Caco-2 (cell line): ENCODE measurements at regions not wholly inside any gene's neighbourhood (a gene's known extent, or its start where the extent isn't known, plus 50 kb on each side); places are given as distances from the start of the nearest gene placed in this dataset.

Experiments
- BruUV-seq: library from RNA; stranded (reverse); fragments of 400-500 nt; replicated peaks from 2 replicates; lab custom pipeline; 2021; lab: Mats Ljungman, UMichigan
- CTCF ChIA-PET: fragments of 300-600 bp; sonication (Branson Sonifier 250); formaldehyde crosslinking; loops from one replicate; lab custom pipeline; 2022; ENCODE audit warnings: antibody characterized with exemption; lab: Charles Lee
- POLR2A ChIA-PET: fragments of 300-600 bp; sonication (Branson Sonifier 250); formaldehyde crosslinking; loops from one replicate; lab custom pipeline; 2022; ENCODE audit warnings: antibody characterized with exemption; lab: Charles Lee
- DNase-seq, 2 experiments: peaks; one replicate each; pipeline versions ENCODE4 v3.0.0 to v3.0.0-alpha.2; 2020 to 2022
- H3K27me3 ChIP-seq: replicated peaks from 2 replicates; pipeline ENCODE4 v1.6.0; 2011; ENCODE audit warnings: low read length; ENCODE audit not compliant: control insufficient read depth, insufficient read depth
- H3K36me3 ChIP-seq: 2 replicates; pipeline ENCODE4 v1.5.1; 2011; ENCODE audit warnings: low read length; ENCODE audit not compliant: control insufficient read depth, insufficient read depth
- H3K4me1 ChIP-seq: fragments of 250-450 bp; sonication (Bioruptor Pico); 2 replicates; pipeline ENCODE4 v1.5.1; 2020; ENCODE audit warnings: mild to moderate bottlenecking
- H3K4me3 ChIP-seq: 2 replicates; pipeline ENCODE4 v1.5.1; 2011; ENCODE audit warnings: low read depth, mild to moderate bottlenecking, control low read depth, low read length
- H3K9me3 ChIP-seq: fragments of 250-450 bp; sonication (Bioruptor Pico); 2 replicates; pipeline ENCODE4 v1.5.1; 2020; ENCODE audit warnings: mild to moderate bottlenecking, moderate library complexity
- H3K27ac Mint-ChIP-seq: one replicate; pipeline ENCODE4 v1.8.0; 2022; ENCODE audit warnings: mixed read lengths; ENCODE audit not compliant: unreplicated experiment
- H3K27me3 Mint-ChIP-seq: one replicate; pipeline ENCODE4 v1.8.0; 2022; ENCODE audit warnings: mixed read lengths; ENCODE audit not compliant: insufficient read depth, unreplicated experiment
- H3K36me3 Mint-ChIP-seq: one replicate; pipeline ENCODE4 v1.8.0; 2022; ENCODE audit warnings: mild to moderate bottlenecking, mixed read lengths; ENCODE audit not compliant: insufficient read depth, unreplicated experiment
- H3K4me1 Mint-ChIP-seq: one replicate; pipeline ENCODE4 v1.8.0; 2022; ENCODE audit warnings: low read depth, mixed read lengths; ENCODE audit not compliant: unreplicated experiment
- H3K4me3 Mint-ChIP-seq: one replicate; pipeline ENCODE4 v1.8.0; 2022; ENCODE audit warnings: mild to moderate bottlenecking, moderate library complexity, mixed read lengths; ENCODE audit not compliant: unreplicated experiment
- H3K9me3 Mint-ChIP-seq: one replicate; pipeline ENCODE4 v1.8.0; 2022; ENCODE audit warnings: mixed read lengths; ENCODE audit not compliant: unreplicated experiment
- intact Hi-C: fragments of 100-400 bp; cut with micrococcal nuclease; formaldehyde crosslinking; loops from one replicate; pipeline ENCODE4 v1.10.0; 2022; ENCODE audit not compliant: unreplicated experiment
- TF ChIP-seq, protein P1 (sequence below), 2 experiments: fragments of 200-600 bp in 1 of 2; IDR thresholded peaks; 1 replicate in 1 of 2; 2 replicates in 1 of 2; pipeline versions ENCODE4 v1.5.1 to v1.8.0; 2011 to 2022; ENCODE audit warnings: antibody characterized with exemption in 1 of 2, control low read depth in 1 of 2, inconsistent platforms in 1 of 2, low read depth in 1 of 2, low read length in 1 of 2, mild to moderate bottlenecking in 1 of 2, moderate library complexity in 1 of 2; ENCODE audit not compliant: insufficient read depth in 1 of 2, severe bottlenecking in 1 of 2, unreplicated experiment in 1 of 2

DNA sequence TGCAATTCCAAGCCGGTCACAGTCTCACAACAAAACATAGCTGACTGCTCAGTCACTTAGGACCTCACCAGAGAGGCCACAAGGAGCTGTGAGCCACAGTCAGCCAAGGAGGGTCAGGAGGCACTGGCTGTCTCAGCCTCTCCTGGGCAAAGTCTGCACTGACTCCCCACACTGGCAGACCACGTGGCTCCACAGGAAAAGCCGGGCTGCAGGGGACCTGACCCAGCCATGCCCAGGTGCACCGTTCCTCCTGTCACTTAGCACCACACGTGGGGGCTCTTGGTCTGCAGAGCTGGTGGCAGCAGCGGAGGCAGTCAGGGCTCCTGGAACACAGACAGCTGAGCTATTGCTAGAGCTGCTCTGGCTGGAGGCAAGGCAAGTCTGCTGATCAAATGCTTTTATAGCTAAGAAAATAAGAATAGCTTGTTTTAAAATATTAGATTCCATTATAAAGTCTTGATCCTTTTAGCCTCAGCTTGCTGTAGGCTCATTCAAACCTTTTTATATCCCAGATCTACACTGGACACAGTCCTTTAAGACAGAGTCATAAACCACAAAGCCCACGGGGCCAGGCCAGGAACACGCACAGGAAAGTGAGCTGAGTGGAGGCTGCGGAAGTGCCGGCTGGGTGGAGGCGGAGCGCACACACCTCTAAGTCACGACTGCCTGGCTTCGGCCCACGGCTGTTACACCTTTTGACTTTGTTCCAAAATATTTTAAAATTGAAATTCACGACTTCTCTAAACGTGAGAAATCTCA is 744.1 kb downstream of the UQCRFS1 start:
- Histone ChIP-seq H3K9me3 (no peaks in the 10 kb centered on the region), H3K4me1 (no peaks in the 10 kb centered on the region), H3K4me3 (no peak overlapping the region), H3K36me3 (no peaks in the 10 kb centered on the region), H3K27me3 (no peaks in the 10 kb centered on the region)
- Mint-ChIP-seq H3K27ac (no peak overlapping the region), H3K9me3 (no peaks in the 10 kb centered on the region), H3K36me3 (no peaks in the 10 kb centered on the region), H3K27me3 (peaks cover 2% of the 10 kb centered on the region), H3K4me1 (no peaks in the 10 kb centered on the region), H3K4me3 (no peak overlapping the region)
- peak in 1 of 2 experiments; percentile 2 for DNase-seq
- TF ChIP-seq, protein P1, sequence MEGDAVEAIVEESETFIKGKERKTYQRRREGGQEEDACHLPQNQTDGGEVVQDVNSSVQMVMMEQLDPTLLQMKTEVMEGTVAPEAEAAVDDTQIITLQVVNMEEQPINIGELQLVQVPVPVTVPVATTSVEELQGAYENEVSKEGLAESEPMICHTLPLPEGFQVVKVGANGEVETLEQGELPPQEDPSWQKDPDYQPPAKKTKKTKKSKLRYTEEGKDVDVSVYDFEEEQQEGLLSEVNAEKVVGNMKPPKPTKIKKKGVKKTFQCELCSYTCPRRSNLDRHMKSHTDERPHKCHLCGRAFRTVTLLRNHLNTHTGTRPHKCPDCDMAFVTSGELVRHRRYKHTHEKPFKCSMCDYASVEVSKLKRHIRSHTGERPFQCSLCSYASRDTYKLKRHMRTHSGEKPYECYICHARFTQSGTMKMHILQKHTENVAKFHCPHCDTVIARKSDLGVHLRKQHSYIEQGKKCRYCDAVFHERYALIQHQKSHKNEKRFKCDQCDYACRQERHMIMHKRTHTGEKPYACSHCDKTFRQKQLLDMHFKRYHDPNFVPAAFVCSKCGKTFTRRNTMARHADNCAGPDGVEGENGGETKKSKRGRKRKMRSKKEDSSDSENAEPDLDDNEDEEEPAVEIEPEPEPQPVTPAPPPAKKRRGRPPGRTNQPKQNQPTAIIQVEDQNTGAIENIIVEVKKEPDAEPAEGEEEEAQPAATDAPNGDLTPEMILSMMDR (IDR thresholded peaks at IDR 0.05; ENCODE audit: insufficient read depth in 1 of 2, low read depth in 1 of 2, low read length in 1 of 2, severe bottlenecking in 1 of 2, unreplicated experiment in 1 of 2) = no peak
- CTCF ChIA-PET = interaction anchor here (1.2 kb wide), 1 partner anchor 410 kb away, joined by 3 read pairs; no protein-coding TSS in a partner anchor
- POLR2A ChIA-PET = no interaction called here
- no TSS peak for BruUV-seq
- intact Hi-C loops = no loop called here

DNA sequence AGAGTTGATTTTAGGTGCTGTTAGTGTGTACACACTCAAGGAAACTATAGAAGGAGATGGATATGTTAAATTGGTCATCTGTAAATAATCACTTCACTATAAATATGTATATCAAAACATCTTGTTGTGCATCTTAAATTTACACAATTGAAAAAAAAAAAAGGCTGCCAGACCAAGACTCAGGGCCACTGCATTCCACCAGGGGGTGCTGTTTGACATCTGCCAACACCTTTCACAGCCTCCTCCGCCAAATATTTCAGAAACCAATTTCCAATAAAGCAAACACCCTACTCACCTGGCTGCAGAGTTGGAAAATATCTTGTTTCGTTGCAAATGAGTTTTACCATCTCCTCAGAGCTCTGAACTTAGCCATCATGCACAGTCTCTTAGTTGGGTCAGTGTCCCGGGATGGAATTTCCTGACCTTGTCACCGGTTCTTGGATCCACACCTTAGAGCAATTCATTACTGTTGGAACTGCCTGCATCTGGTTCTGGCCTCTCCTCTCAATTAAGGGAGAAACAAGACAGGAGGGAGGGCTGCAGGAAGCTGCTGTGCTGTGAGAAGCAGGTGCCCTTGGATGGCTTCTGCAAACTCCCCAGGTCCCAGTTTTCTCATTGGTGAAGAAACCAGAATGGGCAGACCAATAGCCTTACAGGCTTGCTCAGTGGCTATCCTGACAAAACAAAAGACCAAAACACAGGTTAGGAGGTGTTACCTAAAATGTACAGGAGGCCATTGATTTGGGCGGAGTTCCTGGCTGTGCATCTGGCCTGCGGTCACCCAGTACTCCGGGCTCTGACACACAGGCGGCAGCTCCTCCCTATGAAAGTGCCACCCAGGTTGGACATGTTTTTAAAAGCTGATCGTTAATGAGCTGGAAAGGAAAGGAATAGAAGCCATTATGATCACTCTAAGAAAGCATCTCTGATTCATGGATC is 746.6 kb downstream of the UQCRFS1 start:
- Mint-ChIP-seq H3K27me3 (peaks cover 2% of the 10 kb centered on the region), H3K36me3 (no peaks in the 10 kb centered on the region), H3K9me3 (no peaks in the 10 kb centered on the region), H3K4me1 (no peaks in the 10 kb centered on the region), H3K4me3 (no peak overlapping the region), H3K27ac (no peak overlapping the region)
- no TSS peak for BruUV-seq
- intact Hi-C loops = loop anchor here (1.0 kb wide), 3 partner anchors 167 to 413 kb away; no protein-coding TSS in a partner anchor
- TF ChIP-seq, protein P1 (IDR thresholded peaks at IDR 0.05; ENCODE audit: insufficient read depth in 1 of 2, low read depth in 1 of 2, low read length in 1 of 2, severe bottlenecking in 1 of 2, unreplicated experiment in 1 of 2) = peak; percentile 66 to 69
- Histone ChIP-seq H3K9me3 (no peaks in the 10 kb centered on the region), H3K36me3 (no peaks in the 10 kb centered on the region), H3K4me3 (no peak overlapping the region), H3K4me1 (no peaks in the 10 kb centered on the region), H3K27me3 (no peaks in the 10 kb centered on the region)
- DNase-seq = peak; percentile 61 to 72
- ChIA-PET CTCF (interaction anchor here (0.6 to 0.7 kb wide), 2 partner anchors 16 to 1133 kb away, joined by 3 to 4 read pairs; no protein-coding TSS in a partner anchor), POLR2A (no interaction called here)
